VCaP (cell line): ENCODE measurements at regions not wholly inside any gene's neighbourhood (a gene's known extent, or its start where the extent isn't known, plus 50 kb on each side); places are given as distances from the start of the nearest gene placed in this dataset.

Source experiments
- H3K27ac ChIP-seq: fragments of 450-650 bp; 2 replicates; pipeline ENCODE4 v1.5.1; 2017
- TF ChIP-seq, protein P1 (sequence below): fragments of 450-650 bp; conservative IDR thresholded peaks from 2 replicates; pipeline ENCODE4 v1.5.1; 2017; ENCODE audit warnings: mild to moderate bottlenecking, moderate library complexity

DNA sequence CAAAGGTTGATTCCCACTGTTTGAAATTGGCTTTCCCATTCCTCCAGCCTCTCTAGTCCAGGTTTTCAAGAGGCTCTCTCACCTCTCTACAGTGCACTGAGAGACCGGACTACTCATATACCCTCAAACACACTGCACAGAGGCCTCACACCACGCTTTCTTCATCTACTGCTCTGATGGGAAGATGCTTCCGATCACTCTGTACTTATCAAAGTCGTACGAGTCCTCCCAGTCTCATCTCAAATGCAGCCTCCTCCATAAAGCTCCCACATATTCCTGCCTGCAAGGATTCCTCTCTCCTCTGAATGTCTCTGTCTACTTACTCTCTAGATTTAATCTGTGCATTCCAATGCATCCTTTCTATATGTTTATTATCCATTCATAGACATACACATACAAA, 164.4 kb downstream of the EFNB2 start:
- no peak overlapping the region for H3K27ac ChIP-seq

DNA sequence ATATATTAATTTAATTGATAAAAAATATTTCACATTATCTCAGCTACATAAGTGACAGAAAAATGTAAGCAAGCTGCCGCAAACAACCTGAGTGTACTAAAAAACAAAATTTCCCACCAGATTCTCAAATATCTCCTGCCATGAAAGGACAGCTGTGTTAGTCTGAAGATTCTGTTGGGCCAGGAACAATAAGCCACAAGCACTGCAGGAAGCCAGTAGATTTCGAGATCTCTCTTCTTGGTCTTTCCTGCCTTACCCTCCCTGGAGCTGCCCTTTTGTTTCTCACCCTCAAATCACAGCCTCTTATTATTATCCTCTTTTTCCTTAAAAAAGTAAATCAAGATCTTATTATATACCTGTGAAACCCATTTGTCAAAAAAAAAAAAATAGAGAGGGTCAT, 165.6 kb downstream of the EFNB2 start:
- H3K27ac ChIP-seq: no peak overlapping the region
- TF ChIP-seq, protein P1, sequence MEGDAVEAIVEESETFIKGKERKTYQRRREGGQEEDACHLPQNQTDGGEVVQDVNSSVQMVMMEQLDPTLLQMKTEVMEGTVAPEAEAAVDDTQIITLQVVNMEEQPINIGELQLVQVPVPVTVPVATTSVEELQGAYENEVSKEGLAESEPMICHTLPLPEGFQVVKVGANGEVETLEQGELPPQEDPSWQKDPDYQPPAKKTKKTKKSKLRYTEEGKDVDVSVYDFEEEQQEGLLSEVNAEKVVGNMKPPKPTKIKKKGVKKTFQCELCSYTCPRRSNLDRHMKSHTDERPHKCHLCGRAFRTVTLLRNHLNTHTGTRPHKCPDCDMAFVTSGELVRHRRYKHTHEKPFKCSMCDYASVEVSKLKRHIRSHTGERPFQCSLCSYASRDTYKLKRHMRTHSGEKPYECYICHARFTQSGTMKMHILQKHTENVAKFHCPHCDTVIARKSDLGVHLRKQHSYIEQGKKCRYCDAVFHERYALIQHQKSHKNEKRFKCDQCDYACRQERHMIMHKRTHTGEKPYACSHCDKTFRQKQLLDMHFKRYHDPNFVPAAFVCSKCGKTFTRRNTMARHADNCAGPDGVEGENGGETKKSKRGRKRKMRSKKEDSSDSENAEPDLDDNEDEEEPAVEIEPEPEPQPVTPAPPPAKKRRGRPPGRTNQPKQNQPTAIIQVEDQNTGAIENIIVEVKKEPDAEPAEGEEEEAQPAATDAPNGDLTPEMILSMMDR: no peak

More for the DNA sequence above, 164.4 kb downstream of the EFNB2 start:
- TF ChIP-seq, protein P1: no peak

DNA sequence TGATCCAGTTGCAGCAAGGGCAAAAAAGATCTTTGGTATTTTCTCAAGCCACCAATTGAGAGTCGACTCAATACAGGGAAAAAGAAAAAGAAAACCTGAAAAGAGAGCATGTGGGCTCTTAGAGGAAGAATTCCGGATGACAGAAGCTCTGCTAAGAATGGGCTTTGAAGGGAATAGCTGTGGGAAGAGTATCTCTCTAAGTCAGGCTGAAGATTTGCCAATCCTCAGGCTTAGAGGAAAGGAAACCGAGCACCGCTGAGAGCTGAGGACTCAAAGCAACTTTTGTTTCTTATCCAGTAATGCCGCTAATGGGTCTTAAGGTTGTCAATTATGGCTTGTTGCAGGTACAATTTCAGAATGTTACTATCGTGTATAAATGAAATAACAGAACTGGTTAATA, 166.4 kb downstream of the EFNB2 start:
- no peak overlapping the region for H3K27ac ChIP-seq
- TF ChIP-seq, protein P1: no peak

DNA sequence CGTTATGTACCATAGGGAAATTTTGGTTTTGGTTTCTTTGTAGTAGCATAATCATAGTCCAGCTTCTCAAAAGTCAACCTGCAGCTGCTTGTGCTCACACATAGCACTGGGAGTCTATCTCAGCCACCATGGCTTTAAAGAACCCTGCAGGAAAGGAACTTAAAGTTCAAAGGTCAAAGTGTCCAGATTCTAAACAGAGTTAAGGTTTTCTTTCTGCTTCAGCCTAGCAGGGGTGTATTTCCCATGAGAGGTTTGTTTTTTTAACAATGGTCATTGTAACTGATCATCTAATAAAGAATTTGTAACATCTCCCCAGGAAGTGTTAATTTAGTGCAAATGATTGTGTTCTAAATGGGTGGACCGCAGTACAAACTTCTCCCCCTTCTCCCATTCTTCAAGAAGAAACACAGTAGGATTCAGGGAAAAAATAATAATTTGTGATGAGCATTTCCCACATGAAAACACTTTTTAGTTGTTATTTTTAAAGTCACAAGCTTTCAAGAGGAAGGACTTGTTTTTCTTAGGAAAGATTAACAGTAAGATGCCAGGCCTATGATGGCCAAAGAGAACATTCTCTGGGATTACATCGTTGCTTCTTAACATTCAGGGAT, 168.0 kb downstream of the EFNB2 start:
- H3K27ac ChIP-seq: no peak overlapping the region
- TF ChIP-seq, protein P1: no peak

DNA sequence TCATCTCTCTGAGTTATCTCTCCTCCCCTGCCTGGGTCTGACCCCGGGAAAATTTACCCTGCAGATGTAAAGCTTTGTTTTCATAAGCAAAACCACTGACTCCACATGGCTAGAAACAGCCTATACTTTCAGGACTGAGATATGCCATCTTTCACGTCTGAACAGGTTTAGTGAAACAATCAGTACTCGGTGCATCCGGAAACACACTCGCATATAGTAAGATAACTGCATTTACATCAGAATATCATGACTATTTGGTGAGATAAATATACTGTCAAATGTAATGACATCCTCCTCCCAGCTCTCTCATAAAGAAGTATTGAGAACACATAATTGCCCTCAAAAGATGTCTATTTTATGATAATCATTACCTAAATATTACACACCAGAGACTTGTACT, 172.8 kb downstream of the EFNB2 start:
- H3K27ac ChIP-seq: no peak overlapping the region
- TF ChIP-seq, protein P1: no peak

DNA sequence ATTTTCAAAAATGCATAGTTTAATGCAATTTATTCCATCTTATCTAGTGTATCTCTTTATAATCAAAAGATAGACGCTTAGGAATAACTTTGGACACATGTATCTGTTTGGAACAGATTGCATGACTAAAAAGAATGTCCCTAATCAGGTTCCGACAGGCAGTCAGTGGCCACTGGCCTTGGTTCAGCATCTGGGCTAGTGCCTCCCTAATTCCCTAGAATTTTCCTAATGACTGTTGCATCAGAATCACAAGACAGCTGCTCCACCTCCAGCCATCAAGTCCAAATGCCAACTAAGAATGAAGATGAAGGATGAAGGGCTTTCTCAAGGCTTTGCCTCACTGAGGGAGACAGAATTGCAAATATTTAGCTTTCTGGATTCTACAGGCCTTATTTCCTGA, 173.8 kb downstream of the EFNB2 start:
- TF ChIP-seq, protein P1: no peak
- H3K27ac ChIP-seq: no peak overlapping the region

DNA sequence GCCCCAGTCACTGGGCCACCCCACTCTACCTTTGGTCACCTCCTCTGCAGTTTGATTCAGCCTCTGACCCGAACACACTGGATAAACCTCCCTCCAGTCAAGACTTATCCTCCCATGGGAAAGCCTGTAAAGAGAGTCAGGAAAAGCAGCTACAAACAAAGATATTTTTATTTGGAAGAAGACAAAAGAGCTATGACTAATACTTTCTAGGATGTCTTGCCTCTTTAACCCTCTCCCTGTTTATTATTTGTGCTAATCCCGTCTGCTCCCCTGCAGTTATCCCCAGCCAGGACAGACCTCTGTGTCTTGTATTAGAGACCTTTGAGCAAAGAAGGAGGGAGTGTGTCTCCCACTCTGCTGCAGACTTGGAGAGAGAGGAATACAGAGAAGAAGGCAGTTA, 178.3 kb downstream of the EFNB2 start:
- no peak overlapping the region for H3K27ac ChIP-seq
- TF ChIP-seq, protein P1: no peak

DNA sequence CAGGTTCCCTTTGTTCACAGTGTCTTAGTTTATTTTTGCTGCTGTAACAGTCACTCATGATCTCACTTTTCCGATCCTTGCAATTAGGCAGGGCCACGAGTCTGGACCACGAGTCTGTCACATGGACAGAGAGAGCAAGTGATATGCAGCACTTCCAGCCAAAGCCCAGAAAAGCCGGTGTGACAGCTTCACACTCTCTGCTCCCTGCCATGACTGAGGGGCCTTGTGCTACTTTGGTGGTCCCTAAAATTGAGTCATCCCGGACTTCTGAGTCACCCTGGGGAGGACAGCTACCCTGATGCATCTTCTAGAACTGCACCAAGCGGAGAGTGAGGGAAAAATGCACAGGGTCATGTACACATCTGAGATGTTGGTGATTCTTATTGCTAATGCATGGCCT, 179.6 kb downstream of the EFNB2 start:
- TF ChIP-seq, protein P1: no peak

More for the DNA sequence above, 179.6 kb downstream of the EFNB2 start:
- H3K27ac ChIP-seq: no peak overlapping the region
